Liver (tissue), 8 donors: ENCODE measurements at regions not wholly inside any gene's neighbourhood (a gene's known extent, or its start where the extent isn't known, plus 50 kb on each side); places are given as distances from the start of the nearest gene placed in this dataset.

ENCODE experiments used
- DNase-seq: peaks from one replicate; pipeline ENCODE4 v3.0.0-alpha.2; 2017; ENCODE audit warnings: low spot score
- H3K27ac ChIP-seq, 2 donors: one replicate each; pipeline ENCODE4 v1.7.0; 2013; ENCODE audit warnings: inconsistent platforms in 2 of 2, low read length in 2 of 2, control low read depth in 1 of 2, low read depth in 1 of 2, mild to moderate bottlenecking in 1 of 2
- H3K27me3 ChIP-seq, 4 donors: one replicate each; pipeline versions ENCODE4 v1.6.1 to v1.7.0; 2013; ENCODE audit warnings: low read length in 3 of 4, inconsistent platforms in 1 of 4, mild to moderate bottlenecking in 1 of 4, moderate library complexity in 1 of 4; ENCODE audit not compliant: control insufficient read depth in 4 of 4, insufficient read depth in 4 of 4
- H3K36me3 ChIP-seq, 4 donors: one replicate each; pipeline versions ENCODE4 v1.6.1 to v1.7.0; 2013; ENCODE audit warnings: low read length in 3 of 4, mild to moderate bottlenecking in 3 of 4, low read depth in 1 of 4, moderate library complexity in 1 of 4; ENCODE audit not compliant: control insufficient read depth in 4 of 4, insufficient read depth in 3 of 4
- H3K4me1 ChIP-seq, 4 donors: one replicate each; pipeline versions ENCODE4 v1.6.1 to v1.7.0; 2013; ENCODE audit warnings: low read length in 3 of 4, mild to moderate bottlenecking in 3 of 4, moderate library complexity in 1 of 4; ENCODE audit not compliant: control insufficient read depth in 4 of 4, insufficient read depth in 4 of 4
- H3K4me3 ChIP-seq, 3 donors: one replicate each; pipeline versions ENCODE4 v1.6.1 to v1.7.0; 2013; ENCODE audit warnings: low read length in 3 of 3, control low read depth in 1 of 3, low read depth in 1 of 3, mild to moderate bottlenecking in 1 of 3
- H3K9ac ChIP-seq, 2 donors: one replicate each; pipeline ENCODE4 v1.7.0; 2013; ENCODE audit warnings: low read length in 2 of 2, mild to moderate bottlenecking in 2 of 2, moderate library complexity in 2 of 2, control low read depth in 1 of 2, low read depth in 1 of 2
- H3K9me3 ChIP-seq, 4 donors: one replicate each; pipeline versions ENCODE4 v1.6.1 to v1.7.0; 2013; ENCODE audit warnings: low read length in 3 of 4; ENCODE audit not compliant: control insufficient read depth in 4 of 4
- EGR1 ChIP-seq, 2 donors: IDR thresholded peaks; 2 replicates each; pipeline ENCODE4 v1.6.1; 2016 to 2018; ENCODE audit warnings: antibody characterized with exemption in 2 of 2, low read depth in 2 of 2
- FOXA1 ChIP-seq: IDR thresholded peaks from 2 replicates; pipeline ENCODE4 v1.6.1; 2016; ENCODE audit warnings: antibody characterized with exemption
- FOXA2 ChIP-seq: IDR thresholded peaks from 2 replicates; pipeline ENCODE4 v1.6.1; 2016; ENCODE audit warnings: antibody characterized with exemption
- GABPA ChIP-seq, 2 donors: IDR thresholded peaks in 1 of 2; conservative IDR thresholded peaks in 1 of 2; 2 replicates each; pipeline ENCODE4 v1.6.1; 2016; ENCODE audit warnings: antibody characterized with exemption in 2 of 2, mild to moderate bottlenecking in 1 of 2, moderate library complexity in 1 of 2
- HNF4A ChIP-seq, 2 donors: conservative IDR thresholded peaks; 2 replicates each; pipeline ENCODE4 v1.6.1; 2016; ENCODE audit warnings: antibody characterized with exemption in 2 of 2, mild to moderate bottlenecking in 2 of 2
- HNF4G ChIP-seq: IDR thresholded peaks from 2 replicates; pipeline ENCODE4 v1.6.1; 2016; ENCODE audit warnings: antibody characterized with exemption
- JUND ChIP-seq, 2 donors: IDR thresholded peaks; 2 replicates each; pipeline ENCODE4 v1.6.1; 2016; ENCODE audit warnings: antibody characterized with exemption in 2 of 2
- NR2F2 ChIP-seq: IDR thresholded peaks from 2 replicates; pipeline ENCODE4 v1.6.1; 2016; ENCODE audit warnings: antibody characterized with exemption
- RAD21 ChIP-seq, 2 donors: IDR thresholded peaks; 2 replicates each; pipeline ENCODE4 v1.6.1; 2016; ENCODE audit warnings: antibody characterized with exemption in 2 of 2, mild to moderate bottlenecking in 2 of 2
- REST ChIP-seq: IDR thresholded peaks from 2 replicates; pipeline ENCODE4 v1.6.1; 2016; ENCODE audit warnings: antibody characterized with exemption, mild to moderate bottlenecking
- RXRA ChIP-seq, 2 donors: IDR thresholded peaks; 2 replicates each; pipeline ENCODE4 v1.6.1; 2017 to 2018; ENCODE audit warnings: antibody characterized with exemption in 2 of 2, mild to moderate bottlenecking in 1 of 2
- SP1 ChIP-seq: IDR thresholded peaks from 2 replicates; pipeline ENCODE4 v1.6.1; 2018; ENCODE audit warnings: antibody characterized with exemption, mild to moderate bottlenecking
- TAF1 ChIP-seq: conservative IDR thresholded peaks from 2 replicates; pipeline ENCODE4 v1.6.1; 2016; ENCODE audit warnings: antibody characterized with exemption, mild to moderate bottlenecking
- YY1 ChIP-seq: IDR thresholded peaks from 2 replicates; pipeline ENCODE4 v1.6.1; 2016; ENCODE audit warnings: antibody characterized with exemption, mild to moderate bottlenecking
- ZBTB33 ChIP-seq: IDR thresholded peaks from 2 replicates; pipeline ENCODE4 v1.6.1; 2016; ENCODE audit warnings: antibody characterized with exemption
- WGBS: extraction: QIAGEN DNeasy Blood & Tissue Kit; methylation state at CpG from one replicate; pipeline ENCODE4 v1.1.7; 2013; 5-methylcytosine and 5-hydroxymethylcytosine counted together
- TF ChIP-seq, protein P1 (sequence below): fragments of 150-350 bp; IDR thresholded peaks from 2 replicates; pipeline ENCODE4 v1.5.1; 2017; ENCODE audit warnings: improper control_type of control experiment, low read depth, low read length; ENCODE audit not compliant: missing input control
- TF ChIP-seq, protein P2 (sequence below): IDR thresholded peaks from 2 replicates; pipeline ENCODE4 v1.6.1; 2016; ENCODE audit warnings: antibody characterized with exemption
- donor health status: healthy.
- donor health status: healthy.
- donor health status: healthy.
- donor health status: healthy.
- donor health status: healthy.

GRCh38 chr10:55287346-55287745, 486.3 kb upstream of the PCDH15 start (continued):
- TF ChIP-seq, protein P1, sequence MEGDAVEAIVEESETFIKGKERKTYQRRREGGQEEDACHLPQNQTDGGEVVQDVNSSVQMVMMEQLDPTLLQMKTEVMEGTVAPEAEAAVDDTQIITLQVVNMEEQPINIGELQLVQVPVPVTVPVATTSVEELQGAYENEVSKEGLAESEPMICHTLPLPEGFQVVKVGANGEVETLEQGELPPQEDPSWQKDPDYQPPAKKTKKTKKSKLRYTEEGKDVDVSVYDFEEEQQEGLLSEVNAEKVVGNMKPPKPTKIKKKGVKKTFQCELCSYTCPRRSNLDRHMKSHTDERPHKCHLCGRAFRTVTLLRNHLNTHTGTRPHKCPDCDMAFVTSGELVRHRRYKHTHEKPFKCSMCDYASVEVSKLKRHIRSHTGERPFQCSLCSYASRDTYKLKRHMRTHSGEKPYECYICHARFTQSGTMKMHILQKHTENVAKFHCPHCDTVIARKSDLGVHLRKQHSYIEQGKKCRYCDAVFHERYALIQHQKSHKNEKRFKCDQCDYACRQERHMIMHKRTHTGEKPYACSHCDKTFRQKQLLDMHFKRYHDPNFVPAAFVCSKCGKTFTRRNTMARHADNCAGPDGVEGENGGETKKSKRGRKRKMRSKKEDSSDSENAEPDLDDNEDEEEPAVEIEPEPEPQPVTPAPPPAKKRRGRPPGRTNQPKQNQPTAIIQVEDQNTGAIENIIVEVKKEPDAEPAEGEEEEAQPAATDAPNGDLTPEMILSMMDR: no peak
- TF ChIP-seq GABPA (IDR thresholded peaks at IDR 0.05 in 1 of 2, conservative IDR thresholded peaks at IDR 0.05 in 1 of 2) (no peak), HNF4G (no peak), HNF4A (conservative IDR thresholded peaks at IDR 0.05) (no peak), RAD21 (IDR thresholded peaks at IDR 0.05) (no peak), JUND (IDR thresholded peaks at IDR 0.05) (no peak), RXRA (IDR thresholded peaks at IDR 0.05) (no peak), NR2F2 (no peak)

GRCh38 chr10:55283031-55283430, 482.0 kb upstream of the PCDH15 start:
- DNase-seq: no peak
- no peak for TF ChIP-seq ZBTB33
- TF ChIP-seq, protein P2, sequence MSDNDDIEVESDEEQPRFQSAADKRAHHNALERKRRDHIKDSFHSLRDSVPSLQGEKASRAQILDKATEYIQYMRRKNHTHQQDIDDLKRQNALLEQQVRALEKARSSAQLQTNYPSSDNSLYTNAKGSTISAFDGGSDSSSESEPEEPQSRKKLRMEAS: no peak
- TF ChIP-seq JUND (IDR thresholded peaks at IDR 0.05): no peak
- no peak for TF ChIP-seq FOXA1
- TF ChIP-seq EGR1 (IDR thresholded peaks at IDR 0.05; ENCODE audit: low read depth in 2 of 2): no peak
- TF ChIP-seq HNF4A (conservative IDR thresholded peaks at IDR 0.05): no peak
- no peak for TF ChIP-seq NR2F2
- TF ChIP-seq GABPA (IDR thresholded peaks at IDR 0.05 in 1 of 2, conservative IDR thresholded peaks at IDR 0.05 in 1 of 2): no peak
- no peak overlapping the region for H3K9ac ChIP-seq
- no peaks in the 10 kb centered on the region for H3K36me3 ChIP-seq
- WGBS: 72% methylated on average over 5 of the region's 5 CpGs
- no peaks in the 10 kb centered on the region for H3K4me1 ChIP-seq
- H3K27ac ChIP-seq: no peak overlapping the region
- peaks cover 0 to 2% (median 0%) of the 10 kb centered on the region in 4 donors for H3K27me3 ChIP-seq
- peaks cover 0 to 7% (median 0%) of the 10 kb centered on the region in 4 donors for H3K9me3 ChIP-seq
- no peak overlapping the region for H3K4me3 ChIP-seq

DNA sequence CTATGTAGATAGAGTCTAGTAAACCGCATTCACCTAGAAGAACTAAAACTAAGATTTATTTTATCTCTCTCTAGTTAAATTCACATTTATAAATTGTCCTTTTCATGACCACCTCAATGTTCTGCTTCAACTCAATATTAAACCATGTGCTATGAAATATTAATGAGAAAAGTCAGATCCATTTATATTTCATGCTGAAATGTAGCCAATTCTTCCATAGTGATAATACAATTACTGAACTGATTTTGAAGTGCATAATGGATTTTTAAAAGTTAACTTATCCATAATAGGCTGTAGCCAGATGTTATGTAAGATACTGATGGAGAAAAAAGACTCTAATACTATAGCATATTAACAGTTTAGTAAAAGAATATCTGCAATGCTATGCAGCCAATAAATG, 479.7 kb upstream of the PCDH15 start:
- 90% methylated on average over 1 of the region's 1 CpG for WGBS
- no peak for DNase-seq
- H3K27me3 ChIP-seq: peaks cover 0 to 2% (median 0%) of the 10 kb centered on the region in 4 donors
- no peaks in the 10 kb centered on the region for H3K36me3 ChIP-seq
- H3K4me3 ChIP-seq: no peak overlapping the region
- H3K9me3 ChIP-seq: peaks cover 0 to 7% (median 0%) of the 10 kb centered on the region in 4 donors
- no peak overlapping the region for H3K27ac ChIP-seq
- H3K4me1 ChIP-seq: no peaks in the 10 kb centered on the region
- H3K9ac ChIP-seq: no peak overlapping the region
- TF ChIP-seq HNF4G: no peak
- no peak for TF ChIP-seq FOXA1
- no peak for TF ChIP-seq FOXA2
- TF ChIP-seq NR2F2: no peak
- TF ChIP-seq SP1: no peak
- no peak for TF ChIP-seq YY1
- TF ChIP-seq JUND (IDR thresholded peaks at IDR 0.05): no peak
- TF ChIP-seq HNF4A (conservative IDR thresholded peaks at IDR 0.05): no peak
- TF ChIP-seq RXRA (IDR thresholded peaks at IDR 0.05): no peak
- TF ChIP-seq REST: no peak
- TF ChIP-seq TAF1: no peak
